ENCODE measurements at regions not wholly inside any gene's neighbourhood (a gene's known extent, or its start where the extent isn't known, plus 50 kb on each side); places are given as distances from the start of the nearest gene placed in this dataset.
"Not testable (repeated sequence)": the region's sequence is repeated elsewhere in the genome, so short reads cannot be mapped to it uniquely, and the experiment has no call there.

DNA sequence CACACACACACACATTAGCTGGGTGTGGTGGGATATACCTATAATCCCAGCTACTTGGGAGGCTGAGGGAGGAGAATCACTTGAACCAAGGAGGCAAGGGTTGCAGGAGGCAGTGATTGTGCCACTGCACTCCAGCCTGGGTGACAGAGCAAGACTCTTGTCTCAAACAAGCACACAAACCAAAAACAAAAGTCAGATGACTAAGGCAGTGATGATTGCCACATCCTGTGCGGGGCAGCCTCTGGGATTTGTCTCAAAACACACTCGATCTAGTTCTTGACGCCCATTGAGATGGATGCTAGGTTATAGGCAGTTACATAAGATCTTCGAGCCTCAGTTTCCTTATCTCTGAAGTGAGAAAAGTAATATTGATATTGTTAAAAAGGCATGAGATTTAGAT, 57.8 kb upstream of the NBPF8 start:
- DNase-seq, result not testable (repeated sequence)

- peak in 1 of 2 experiments; percentile 2 for DNase-seq
Measured at GRCh38 chr1:120356170-120356569, 58.7 kb upstream of the NBPF8 start.

DNA sequence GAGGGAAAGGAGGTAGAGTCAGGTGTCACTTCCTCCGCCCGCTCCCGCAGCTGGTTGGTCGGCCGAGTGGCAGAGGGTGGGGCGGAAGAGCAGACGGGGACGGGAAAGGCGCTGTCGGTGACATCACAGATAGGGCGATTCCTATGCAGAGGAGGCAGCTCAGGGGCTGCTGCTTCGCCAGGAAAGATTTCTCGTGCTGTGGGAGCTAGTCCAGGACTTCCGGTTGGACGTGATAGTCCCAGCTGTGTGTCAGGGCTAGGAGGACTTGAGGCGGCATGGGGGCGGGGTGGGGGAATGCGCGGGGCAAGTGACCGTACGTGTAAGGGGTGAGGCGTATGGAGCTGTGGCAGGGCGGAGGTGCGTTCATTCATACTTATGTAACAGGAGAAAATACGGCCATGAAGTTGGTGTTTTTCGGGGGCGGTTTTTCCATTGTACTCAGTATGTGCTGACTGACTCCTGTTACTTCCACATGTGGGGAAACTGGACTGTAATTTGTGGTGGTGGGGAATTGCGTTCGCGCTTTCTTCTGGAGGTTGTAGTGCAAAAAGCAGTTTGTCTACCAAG, 60.1 kb upstream of the NBPF8 start:
- DNase-seq, result peak in 1 of 2 experiments; percentile 45

- DNase-seq, result not testable (repeated sequence)
Measured at GRCh38 chr1:120342231-120343073, 72.4 kb upstream of the NBPF8 start.

DNA sequence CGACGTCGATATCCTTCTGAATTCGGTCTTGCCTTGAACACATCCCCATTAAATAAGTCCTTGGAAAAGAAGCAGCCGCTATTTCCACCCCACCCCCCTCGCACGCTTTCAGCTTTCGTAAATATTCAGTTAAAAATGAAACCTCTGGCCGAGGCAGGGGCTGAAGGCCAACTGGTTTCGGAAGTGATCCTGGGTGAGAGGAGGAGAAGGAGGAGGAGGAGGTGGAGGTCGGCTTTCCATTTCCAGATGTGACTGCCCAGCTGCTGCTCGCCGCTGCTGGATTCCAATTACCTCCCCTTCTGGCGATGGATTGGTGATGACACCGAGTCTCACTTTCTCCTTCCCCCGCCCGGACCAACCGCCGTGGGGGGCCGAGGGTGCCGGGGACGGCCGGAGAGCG, 73.1 kb upstream of the NBPF8 start:
- DNase-seq, result peak in 1 of 2 experiments; percentile 3

GRCh38 chr1:120340838-120341751, 73.7 kb upstream of the NBPF8 start:
- not testable (repeated sequence) for DNase-seq

DNA sequence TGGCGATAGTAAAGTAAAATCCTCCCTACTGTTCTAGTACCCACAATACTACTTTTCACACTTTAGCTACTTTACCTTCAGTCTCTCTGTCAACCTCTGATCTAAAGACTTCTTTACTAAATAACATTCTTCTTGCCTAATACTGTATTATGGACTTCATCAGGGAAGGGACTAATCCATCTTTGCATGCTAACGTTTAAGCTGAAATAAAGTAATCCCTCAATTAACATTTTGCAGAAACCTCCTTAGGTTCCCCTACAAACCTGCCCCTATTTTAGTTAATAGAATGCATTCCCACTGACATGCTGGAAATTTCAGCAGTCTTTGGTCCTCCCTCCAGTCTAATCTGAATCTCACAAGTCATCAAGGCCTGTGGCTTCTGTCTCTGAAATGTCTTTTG, 99.1 kb upstream of the NBPF8 start:
- DNase-seq, result not testable (repeated sequence)

GRCh38 chr1:120311930-120312329, 102.9 kb upstream of the NBPF8 start:
- not testable (repeated sequence) for DNase-seq

GRCh38 chr1:120308940-120309578, 105.8 kb upstream of the NBPF8 start:
- DNase-seq, result not testable (repeated sequence)

DNA sequence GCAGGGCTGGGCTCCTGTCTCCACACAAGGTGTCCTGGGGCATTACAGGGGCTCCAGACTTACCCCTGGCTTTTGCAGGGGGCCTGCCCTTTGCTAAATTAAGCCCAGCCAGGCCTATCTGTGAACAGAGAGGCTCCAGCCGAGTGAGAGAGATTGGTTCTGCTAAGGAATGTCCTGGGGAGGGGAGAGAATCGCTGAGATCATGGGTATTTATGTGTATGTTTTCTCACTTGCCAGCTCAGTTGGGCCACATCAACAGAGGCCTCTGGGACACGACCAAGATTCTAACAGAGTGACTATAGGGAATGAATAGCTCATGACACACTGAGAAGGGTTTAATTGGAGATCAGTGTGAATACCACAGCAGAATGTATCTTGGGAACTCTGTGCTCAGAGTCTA, 109.8 kb upstream of the NBPF8 start:
- not testable (repeated sequence) for DNase-seq

DNA sequence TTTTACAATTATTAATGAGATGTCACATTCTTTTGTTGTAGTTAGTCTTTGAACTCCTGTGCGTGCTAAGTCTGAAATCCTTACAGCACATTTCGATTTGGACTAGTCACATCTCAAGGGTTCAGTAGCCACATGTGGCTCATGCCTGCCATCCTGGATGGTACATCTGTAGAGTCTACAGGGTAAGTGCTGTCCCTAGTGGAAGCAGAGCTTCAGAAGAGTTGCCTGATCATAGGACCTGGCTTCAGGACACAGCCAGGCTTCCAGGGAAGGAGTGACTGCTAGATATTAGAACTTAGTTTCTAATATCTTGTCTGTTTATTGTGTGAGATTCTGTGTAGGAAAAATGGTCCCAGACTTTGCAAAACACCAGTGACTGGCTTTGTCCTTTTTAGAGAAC, 110.5 kb upstream of the NBPF8 start:
- DNase-seq, result not testable (repeated sequence)

DNA sequence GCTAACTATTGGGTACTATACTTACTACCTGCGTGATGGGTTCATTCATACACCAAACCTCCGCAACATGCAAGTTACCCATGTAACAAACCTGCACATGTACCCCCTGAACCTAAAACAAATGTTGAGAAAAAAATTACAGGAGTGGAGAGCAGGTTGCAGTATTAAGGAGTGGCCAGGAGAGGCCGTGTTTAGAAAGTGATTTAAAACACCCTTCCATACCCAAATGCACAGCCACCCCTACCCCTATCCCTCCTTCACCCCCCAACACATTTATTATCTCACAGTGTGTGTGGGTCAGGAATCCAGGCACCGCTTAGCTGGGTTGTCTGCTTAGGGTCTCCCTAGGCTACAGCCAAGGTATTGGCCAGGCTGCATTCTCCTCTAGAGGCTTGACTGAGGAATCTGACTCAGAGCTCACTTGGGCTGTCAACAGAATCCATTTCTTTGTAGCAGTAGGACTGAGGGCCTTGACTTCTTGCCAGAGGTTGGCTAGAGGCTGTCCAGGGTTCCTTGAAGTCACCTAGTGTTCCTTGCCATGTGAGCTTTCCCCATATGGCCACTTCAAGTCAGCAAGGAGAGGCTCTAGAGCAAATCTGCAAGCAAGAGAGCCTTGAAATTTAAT, 115.3 kb upstream of the NBPF8 start:
- DNase-seq, result not testable (repeated sequence)

GRCh38 chr1:120298487-120298886, 116.3 kb upstream of the NBPF8 start:
- not testable (repeated sequence) for DNase-seq

DNA sequence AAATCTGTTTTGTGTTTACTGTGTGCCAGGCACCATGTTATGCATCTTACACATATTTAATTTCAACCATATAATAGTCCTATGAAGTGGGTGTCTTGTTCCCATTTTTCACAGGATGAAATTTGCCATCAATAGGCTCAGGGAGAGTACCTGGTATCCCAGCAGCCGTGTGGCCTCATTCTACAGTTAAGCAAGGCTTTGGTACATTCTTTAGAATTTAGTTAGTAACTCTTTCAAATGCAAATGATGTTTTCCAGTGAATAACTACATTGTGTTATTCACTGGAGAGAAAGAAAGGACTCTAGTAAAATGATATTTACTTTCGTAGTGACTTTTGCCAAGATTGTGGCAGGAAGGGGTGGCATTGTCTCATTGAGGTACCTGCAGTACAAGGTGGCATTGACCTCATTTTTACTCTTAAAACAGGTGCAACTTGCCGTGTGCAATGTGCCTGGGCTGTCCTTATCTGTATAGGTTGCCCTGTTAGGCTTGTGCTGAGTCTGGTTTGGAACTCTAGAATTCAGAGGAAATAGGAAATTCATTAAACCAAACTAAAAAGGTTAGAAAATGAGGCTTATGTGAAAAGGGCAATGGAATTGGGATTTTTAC, 117.4 kb upstream of the NBPF8 start:
- DNase-seq, result not testable (repeated sequence)

DNA sequence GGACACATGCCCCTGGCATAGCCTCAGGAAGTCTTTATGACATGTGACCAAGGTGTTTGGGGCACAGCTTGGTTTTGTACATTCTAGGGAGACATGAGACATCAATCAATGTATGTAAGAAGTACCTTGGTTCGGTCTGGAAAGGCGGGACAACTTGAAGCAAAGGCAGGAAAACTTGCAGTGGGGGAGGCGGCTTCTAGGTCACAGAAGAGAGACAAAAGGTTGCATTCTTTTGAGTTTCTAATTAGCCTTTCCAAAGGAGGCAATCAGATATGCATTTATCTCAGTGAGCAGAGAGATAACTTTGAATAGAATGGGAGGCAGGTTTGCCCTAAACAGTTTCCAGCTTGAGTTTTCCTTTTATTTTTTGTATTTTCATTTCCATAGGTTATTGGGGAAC, 113.8 kb upstream of the SEC22B start:
- DNase-seq, result not testable (repeated sequence)

- not testable (repeated sequence) for DNase-seq
Measured at GRCh38 chr1:120289601-120290074, 113.3 kb upstream of the SEC22B start.

GRCh38 chr1:120288814-120289600, 112.7 kb upstream of the SEC22B start:
- DNase-seq, result not testable (repeated sequence)

DNA sequence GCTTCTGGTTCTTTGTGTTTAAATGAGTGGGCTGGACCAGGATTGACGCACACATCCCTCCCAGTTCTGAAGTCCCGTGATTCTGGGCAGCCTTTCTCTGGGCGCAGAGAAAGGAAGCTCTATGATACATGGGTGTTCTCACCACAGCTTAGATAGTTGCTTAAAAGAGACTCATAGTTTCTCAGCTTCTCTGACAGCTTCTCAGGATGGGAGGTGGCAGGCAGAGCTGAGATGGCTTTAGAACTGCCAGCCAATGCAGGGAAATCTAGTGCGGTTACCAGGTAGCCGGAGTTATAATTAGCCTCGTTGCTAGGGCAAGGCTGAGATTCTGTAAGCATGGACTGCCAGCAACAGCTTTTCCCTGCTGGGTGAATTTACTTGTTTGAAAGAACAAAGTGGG, 111.8 kb upstream of the SEC22B start:
- DNase-seq, result not testable (repeated sequence)

GRCh38 chr1:120282744-120283464, 106.6 kb upstream of the SEC22B start:
- DNase-seq, result not testable (repeated sequence)

DNA sequence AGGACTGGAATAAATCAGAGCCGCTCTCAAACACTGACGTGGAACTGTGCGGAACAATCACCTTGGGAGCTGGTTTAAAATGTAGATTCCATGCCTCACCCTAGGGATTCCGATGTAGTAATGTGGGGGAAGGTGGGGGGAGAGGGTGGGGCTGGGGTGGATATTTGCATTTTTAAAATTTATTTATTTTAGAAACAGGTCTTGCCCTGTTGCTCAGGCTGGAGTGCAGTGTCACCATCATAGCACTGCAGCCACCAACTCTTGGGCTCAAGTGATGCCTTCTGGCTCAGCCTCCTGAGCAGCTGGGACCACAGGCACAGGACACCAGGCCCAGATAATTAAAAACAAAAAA, 101.9 kb upstream of the SEC22B start:
- not testable (repeated sequence) for DNase-seq
